Epithelial cell of proximal tubule (primary cell): ENCODE measurements at regions not wholly inside any gene's neighbourhood (a gene's known extent, or its start where the extent isn't known, plus 50 kb on each side); places are given as distances from the start of the nearest gene placed in this dataset.
"Not testable (repeated sequence)": the region's sequence is repeated elsewhere in the genome, so short reads cannot be mapped to it uniquely, and the experiment has no call there.

ENCODE experiments used
- DNase-seq: peaks from one replicate; pipeline ENCODE4 v3.0.0-alpha.2; 2011; ENCODE audit warnings: low read depth
- H3K4me3 ChIP-seq: 2 replicates; pipeline ENCODE4 v1.5.1; 2011; ENCODE audit warnings: low read depth, mild to moderate bottlenecking, low read length

DNA sequence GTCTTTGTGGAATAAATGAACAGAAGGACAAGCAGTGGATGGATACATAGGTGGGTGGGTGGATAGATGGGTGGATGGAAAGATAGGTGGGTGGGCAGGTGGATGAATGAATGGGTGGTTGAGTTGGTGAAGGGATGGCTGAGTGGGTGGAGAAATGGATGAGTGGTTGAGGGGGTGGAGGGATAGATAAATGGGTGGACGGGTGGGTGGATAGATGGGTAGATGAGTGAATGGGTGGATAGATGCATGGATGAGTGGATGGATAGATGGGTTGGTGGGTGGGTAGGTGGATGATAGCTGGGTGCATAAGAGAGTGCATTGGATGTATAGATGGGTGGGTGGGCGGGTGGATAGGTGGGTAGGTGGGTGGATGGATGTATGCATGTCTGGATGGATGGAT lies 63.5 kb downstream of the UNC93B1 start:
- DNase-seq, H3K4me3 ChIP-seq: not testable (repeated sequence)

DNA sequence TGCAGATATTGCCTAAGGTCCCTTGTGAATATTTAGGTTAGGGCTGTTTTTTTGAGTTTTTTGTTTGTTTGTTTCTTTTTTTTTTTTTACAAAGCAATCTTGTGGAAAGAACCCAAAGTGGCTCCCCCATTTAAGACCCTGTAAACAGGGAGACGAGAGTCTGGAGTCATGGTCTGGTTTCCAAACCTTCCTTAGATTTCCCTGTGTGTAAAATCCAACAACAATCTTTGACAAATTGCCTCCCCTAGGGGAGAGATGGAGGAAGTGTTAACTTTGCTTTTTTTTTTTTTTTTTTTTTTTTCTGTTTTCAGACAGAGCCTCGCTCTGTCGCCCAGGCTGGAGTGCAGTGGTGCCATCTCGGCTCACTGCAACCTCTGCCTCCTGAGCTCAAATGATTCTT lies 64.9 kb downstream of the UNC93B1 start:
- H3K4me3 ChIP-seq, DNase-seq: not testable (repeated sequence)

DNA sequence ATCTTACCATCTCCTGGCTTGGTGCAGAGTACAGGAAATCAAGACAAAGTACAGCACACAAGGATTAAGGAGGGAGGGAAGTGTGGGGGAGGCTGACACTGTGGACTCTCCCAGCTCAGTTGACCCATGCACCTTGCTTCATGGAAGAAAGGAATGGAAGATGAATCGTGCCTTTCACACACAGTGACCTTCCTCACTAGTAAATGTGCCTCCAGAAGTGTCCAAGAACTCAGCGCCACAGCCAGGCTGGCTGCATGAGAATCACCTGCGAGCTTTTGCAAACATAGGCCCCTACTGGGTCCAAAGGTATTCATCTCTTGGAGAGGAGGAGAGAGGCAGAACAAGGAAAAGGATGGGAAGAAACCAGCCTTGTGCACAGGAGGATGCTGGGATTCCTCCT lies 65.5 kb downstream of the UNC93B1 start:
- not testable (repeated sequence) for H3K4me3 ChIP-seq, DNase-seq

DNA sequence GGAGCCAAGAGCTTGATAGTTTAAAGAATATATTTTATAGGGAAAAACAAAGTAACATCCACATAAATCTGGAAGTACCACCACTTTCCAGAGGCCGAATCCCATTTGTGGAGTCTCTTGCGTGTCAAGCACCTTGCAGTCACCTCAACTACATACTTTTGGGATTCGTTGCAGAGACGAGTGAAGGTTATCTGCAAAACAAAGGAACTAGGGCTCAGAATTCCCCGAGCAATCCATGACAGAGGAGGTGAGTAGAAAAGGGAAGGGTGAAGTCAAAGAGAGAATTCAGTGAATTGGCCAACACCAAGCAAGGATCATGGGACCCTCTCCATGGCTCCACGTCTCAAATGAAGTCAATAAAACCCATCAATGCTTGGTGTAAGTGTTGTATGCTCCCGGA lies 80.3 kb downstream of the UNC93B1 start:
- not testable (repeated sequence) for H3K4me3 ChIP-seq, DNase-seq

DNA sequence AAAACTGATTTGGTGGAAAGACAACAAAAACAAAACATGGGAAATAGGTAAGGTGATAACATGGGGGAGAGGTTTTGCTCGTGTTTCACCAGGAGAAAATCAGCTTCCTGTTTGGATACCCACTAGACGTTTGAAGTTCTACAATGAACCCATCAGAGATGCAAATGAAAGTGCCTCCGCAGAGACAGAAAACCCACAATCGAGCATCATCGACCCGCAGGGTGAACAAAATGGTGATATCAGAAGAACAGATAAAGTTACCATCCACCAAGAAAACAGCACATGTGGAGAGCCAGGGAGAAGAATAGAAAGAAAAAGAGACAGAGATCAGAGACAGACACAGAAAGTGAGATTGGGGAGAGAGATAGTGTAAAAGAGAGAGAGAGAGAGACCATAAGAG lies 83.4 kb downstream of the UNC93B1 start:
- not testable (repeated sequence) for H3K4me3 ChIP-seq, DNase-seq

DNA sequence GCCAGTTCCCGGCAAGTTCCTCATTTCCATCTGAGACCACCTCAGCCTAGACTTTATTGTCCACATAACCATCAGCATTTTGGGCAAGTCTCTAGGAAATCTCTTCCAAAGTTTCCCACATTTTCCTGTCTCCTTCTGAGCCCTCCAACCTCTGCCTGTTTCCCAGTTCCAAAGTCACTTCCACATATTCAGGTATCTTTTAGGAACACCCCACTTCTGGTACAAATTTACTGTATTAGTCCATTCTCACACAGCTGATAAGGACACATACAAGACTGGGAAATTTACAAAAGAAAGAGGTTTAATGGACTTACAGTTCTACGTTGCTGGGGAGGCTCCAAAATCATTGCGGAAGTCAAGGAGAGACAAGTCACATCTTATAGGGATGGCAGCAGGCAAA lies 91.7 kb downstream of the UNC93B1 start:
- H3K4me3 ChIP-seq, DNase-seq: not testable (repeated sequence)

DNA sequence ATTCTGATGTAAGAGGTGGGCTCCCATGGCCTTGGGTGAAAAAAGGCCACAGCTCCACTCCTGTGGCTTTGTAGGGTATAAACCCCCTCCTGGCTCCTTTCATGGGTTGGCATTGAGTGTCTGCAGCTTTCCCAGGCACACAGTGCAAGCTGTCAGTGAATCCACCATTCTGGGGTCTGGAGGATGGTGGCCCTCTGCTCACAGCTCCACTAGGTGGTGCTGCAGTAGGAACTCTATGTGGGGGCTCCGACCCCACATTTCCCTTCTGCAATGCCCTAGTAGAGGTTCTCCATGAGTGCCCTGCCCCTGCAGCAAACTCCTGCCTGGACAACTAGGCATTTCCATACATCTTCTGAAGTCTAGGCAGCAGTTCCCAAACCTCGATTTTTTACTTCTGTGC lies 92.7 kb downstream of the UNC93B1 start:
- not testable (repeated sequence) for H3K4me3 ChIP-seq

DNA sequence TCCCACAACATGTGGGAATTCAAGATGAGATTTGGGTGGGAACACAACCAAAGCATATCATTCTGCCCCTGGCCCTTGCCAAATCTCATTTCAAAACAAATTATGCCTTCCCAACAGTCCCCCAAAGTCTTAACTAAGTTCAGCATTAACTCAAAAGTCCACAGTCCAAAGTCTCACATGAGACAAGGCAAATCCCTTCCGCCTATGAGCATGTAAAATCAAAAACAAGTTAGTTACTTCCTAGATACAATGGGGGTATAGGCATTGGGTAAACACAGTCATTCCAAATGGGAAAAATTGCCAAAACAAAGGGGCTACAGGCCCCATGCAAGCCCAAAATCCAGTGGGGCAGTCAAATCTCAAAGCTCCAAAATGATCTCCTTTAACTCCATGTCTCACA lies 93.1 kb downstream of the UNC93B1 start:
- not testable (repeated sequence) for DNase-seq, H3K4me3 ChIP-seq

More for the DNA sequence above, 92.7 kb downstream of the UNC93B1 start:
- DNase-seq: not testable (repeated sequence)

DNA sequence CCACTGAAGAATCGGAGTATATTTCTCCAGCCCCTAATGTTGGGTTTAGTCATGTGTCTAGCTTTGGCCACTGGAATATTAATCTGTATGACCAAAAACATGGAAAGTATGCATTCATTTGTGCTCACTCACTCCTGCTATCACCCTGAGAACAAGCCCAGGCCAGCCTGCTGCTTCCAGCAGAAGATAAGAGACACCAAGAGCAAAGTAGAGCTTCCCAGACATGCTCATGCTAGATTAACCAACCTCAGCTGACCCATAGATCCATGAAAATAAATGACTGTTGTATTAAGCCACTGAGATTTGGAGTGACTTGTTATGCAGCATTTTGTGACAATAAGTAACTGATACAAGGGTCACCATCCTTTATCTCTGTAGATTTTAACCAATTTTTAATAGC lies 96.9 kb downstream of the UNC93B1 start:
- DNase-seq, H3K4me3 ChIP-seq: not testable (repeated sequence)

DNA sequence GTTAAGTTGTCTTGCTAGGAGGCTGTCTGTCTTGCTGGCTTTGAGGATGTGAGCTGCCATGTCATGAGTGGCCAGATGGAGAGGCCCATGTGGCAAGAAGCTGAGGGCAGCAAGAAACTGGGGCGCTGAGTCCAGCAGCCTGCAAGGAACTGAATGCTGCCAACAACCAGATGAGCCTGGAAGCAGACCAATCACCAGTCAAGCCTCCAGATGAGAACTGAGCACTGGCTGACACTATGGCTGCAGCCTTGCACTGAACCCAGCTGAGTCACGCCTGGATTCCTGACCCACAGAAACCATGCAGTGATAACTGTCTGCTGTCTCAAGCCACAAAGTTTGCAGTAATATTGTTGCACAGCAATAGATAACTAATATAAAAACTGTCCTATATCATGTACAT lies 104.4 kb downstream of the UNC93B1 start:
- DNase-seq: not testable (repeated sequence)

DNA sequence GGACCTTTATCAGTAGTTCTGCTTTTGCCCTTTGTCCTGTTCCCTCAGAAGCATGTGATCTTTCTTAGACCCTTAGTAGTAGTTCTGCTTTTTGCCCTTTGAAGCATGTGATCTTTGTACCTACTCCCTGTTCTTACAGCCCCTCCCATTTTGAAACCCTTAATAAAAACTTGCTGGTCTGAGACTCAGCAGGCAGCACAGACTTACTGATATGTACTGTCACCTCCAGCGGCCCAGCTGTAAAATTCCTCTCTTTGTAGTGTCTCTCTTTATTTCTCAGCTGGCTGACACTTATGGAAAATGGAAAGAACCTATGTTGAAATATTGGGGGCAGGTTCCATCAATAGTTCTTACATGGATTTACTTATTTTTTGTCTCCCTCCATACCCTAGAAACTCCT lies 110.4 kb downstream of the UNC93B1 start:
- not testable (repeated sequence) for H3K4me3 ChIP-seq, DNase-seq

More for the DNA sequence above, 104.4 kb downstream of the UNC93B1 start:
- not testable (repeated sequence) for H3K4me3 ChIP-seq

DNA sequence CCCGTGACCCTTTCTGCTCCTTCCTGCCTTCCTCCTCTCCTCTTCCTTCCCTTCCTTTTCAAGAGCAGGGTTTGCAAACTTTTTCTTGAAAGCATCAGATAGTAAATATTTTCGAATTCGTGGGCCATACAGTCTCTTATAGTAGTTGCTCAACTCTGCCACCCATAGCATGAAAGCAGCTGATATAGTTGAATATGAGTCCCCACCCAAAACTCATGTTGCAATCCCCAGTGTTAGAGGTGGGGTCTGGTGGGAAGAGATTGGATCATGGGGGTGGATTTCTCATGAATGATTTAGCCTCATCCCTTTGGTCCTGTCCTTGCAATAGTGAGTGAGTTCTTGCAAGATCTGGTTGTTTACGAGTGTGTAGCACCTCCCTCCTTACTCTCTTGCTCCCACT lies 114.3 kb downstream of the UNC93B1 start:
- DNase-seq, H3K4me3 ChIP-seq: not testable (repeated sequence)

DNA sequence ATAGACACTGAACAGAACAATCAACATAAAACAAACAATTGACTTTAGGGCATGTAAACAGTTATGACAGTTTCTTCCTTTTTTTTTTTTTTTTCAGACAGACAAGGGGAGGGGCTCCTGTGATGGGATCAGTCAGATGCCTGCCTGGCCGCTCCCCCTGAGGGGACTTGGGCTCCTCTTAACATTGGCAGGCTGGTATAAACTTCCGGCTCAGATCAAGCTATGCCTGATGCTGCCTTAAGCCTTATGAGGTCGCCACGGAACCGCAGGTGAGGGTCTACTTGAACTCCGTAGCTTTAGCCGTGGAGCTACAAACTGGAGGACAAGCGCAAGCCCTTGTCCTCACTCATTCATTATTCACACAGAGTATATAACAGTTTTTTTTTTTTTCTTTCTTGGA lies 115.8 kb downstream of the UNC93B1 start:
- H3K4me3 ChIP-seq, DNase-seq: not testable (repeated sequence)

DNA sequence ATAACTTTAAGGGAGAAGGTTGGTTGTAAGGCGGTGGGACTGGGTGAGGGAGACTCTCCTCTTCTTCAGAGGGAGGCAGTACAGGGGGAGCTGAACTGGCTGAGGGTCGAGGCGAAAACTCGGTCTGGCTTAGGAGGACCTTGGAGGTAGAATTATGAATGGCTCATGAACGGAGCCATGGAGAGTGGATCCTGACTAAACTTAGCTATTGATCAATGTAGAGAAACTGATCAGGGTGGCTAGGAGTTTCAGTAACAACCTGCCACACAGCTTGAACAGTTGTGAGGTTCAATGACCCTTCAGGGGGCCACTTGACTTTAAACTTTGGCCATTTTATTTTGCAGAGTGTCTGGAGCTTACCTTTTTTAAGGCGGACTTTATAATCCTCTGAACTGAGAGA lies 117.2 kb downstream of the UNC93B1 start:
- not testable (repeated sequence) for H3K4me3 ChIP-seq, DNase-seq

DNA sequence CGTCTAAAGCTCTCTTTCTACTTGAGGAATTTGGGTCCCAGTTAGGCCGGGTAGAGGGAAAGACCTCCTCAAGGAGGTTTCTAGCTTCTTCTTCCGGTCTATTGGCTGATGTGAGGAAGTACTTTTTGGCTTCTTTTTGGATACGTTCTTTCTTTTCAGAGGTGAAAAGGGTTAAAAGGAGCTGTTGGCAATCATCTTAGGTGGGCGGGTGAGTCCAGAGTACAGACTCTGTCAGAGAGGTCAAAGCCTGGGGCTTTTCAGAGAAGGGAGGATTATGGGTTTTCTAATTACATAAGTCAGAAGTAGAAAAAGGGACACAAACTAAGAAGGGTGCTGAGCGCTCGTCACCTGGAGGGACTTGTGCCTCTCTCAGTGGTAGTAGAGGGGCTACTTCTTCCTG lies 117.7 kb downstream of the UNC93B1 start:
- not testable (repeated sequence) for H3K4me3 ChIP-seq, DNase-seq

DNA sequence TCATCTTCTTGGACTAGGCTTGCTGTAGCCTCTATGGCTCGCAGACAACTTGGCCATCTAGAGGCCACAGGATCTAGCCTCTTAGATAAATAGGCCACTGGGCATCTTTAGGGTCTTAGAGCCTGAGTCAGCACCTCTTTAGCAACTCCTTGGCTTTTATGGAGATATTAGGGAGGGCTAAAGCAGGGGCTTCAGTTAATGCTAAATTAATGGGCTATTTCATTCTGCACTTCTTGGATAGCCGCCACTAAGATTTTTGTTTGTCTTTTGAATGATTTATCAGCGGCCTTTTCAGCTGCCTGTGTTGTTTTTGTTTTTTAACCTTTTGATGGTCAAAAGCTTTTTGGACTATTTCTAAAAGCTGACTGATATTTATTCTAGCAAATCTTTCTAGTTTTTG lies 118.3 kb downstream of the UNC93B1 start:
- DNase-seq, H3K4me3 ChIP-seq: not testable (repeated sequence)

DNA sequence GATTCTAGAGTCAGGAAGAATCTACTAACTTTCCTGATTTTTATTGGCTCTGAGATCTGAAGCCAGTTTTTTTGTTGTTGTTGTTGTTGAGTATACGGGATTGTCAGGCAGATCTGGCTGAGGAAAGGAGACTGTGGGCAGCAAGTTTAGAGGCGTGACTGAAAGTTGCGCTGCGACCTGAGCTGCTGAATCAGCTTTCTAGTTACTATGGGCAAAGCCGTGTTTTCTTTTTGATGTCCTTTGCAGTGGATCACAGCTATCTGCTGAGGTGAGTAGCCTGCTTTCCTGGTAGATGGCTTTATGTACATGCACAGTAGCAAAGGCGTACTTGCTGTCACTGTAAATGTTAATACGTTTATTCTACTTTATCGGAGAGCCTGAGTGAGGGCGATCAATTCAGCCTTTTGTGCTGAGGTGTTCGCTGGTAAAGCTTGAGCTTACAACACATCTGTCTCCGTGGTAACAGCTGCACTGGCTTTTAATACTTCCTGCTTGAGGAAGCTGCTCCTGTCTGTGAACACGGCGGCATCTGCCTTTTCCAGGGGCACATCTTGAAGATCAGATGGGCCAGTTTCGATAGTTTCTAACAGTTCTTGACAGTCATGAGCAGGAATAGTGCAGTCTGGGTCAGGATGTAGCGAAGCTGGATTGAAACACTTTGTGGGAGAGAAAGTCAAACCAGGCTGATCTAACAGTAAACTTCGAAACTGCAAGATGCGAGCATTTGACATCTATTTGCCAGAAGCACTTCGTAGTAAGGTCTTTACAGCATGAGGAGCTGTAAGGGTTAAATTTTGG lies 118.9 kb downstream of the UNC93B1 start:
- DNase-seq: not testable (repeated sequence)

DNA sequence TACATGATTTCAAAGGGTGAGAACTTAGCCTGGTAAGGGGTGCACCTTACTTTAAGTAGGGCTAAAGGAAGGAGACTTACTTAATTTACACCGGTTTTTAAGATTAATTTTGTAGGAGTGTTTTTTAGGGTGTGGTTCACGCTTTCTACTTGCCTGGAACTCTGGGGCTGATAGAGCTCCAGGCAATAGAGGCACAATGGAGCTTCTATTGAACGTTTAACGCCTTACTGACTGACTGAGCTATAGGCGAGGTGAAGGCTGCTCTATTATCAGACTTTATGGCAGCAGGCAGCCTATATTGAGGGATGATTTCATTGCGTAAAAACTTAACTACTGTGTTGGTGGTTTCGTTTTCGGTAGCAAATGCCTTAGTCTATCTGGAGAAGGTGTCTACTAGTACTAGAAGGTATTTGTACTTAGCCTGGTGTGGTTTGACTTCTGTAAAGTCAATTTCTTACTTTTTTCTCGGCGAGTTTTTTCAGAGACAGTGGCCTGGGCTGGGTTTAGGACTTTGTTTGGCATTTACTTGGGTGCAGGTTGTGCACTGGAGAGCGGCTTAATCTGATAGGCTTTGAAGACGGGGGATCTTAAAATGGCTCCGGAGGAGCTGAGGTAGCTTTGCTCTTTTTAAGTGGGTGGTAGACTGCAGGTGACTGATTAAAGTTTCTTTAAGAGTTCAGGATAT lies 119.7 kb downstream of the UNC93B1 start:
- not testable (repeated sequence) for DNase-seq, H3K4me3 ChIP-seq

More for the DNA sequence above, 118.9 kb downstream of the UNC93B1 start:
- H3K4me3 ChIP-seq: not testable (repeated sequence)

DNA sequence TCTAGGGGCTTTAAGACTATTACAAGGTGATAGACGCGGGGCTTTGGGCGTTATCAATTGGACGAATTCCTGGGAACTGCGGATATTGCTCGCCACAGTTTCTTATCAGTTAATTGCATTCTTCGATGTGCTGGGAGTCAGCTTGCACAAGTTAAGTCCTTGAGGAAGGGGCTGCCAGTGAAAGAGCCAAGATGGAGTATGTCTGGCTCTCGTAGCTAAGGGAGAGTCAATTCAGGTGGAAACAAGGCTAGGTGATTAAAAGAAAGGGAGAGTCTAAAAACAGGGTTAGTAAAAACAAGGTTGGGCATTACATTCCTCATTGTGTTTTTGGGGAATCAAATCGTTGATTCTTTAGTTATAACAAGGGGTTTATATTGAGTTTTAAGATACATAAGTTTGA lies 121.6 kb downstream of the UNC93B1 start:
- H3K4me3 ChIP-seq, DNase-seq: not testable (repeated sequence)

DNA sequence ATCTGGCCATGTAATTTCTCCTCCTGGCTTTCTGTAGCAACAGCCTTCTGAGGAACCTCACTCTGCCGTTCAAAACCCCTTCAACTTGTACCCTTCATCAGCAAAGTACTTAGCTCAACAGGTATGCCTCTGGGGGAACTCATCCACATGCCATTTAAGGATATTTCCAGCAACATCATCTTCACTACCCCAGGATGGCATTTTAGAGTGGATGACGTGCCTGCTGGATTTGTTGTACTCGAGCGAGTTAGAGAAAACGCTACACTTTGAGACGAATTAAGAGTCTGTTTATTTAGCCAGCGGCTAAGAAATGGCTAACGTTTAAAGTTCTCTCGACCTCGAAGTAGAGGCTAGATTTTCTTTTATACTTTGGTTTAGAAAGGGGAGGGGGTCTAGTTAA lies 122.1 kb downstream of the UNC93B1 start:
- H3K4me3 ChIP-seq, DNase-seq: not testable (repeated sequence)
